ENCODE measurements at regions not wholly inside any gene's neighbourhood (a gene's known extent, or its start where the extent isn't known, plus 50 kb on each side); places are given as distances from the start of the nearest gene placed in this dataset.

DNA sequence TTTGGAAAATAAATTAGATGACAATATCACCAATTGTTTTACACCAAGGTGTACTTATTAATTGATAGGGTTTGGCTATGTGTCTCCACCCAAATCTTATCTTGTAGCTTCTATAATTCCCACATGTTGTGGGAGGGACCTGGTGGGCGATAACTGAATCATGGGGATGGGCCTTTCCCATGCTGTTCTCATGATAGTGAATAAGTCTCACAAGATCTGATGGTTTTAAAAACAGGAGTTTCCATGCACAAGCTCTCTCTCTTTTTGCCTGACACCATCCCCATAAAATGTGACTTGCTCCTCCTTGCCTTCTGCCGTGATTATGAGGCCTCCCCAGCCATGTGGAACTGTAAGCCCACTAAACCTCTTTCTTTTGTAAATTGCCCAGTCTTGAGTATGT, 131.0 kb upstream of the LMO4 start:
- Histone ChIP-seq H3K4me3 (no peak overlapping the region), H4K20me1 (ENCODE audit: insufficient read depth, poor library complexity, severe bottlenecking) (no peaks in the 10 kb centered on the region), H3K27me3 (no peaks in the 10 kb centered on the region), H3K4me2 (no peak overlapping the region), H3K36me3 (replicated peaks; ENCODE audit: insufficient read depth, low read depth) (no peaks in the 10 kb centered on the region), H2AFZ (no peak overlapping the region), H3K79me2 (no peaks in the 10 kb centered on the region), H3K4me1 (ENCODE audit: insufficient read depth) (no peaks in the 10 kb centered on the region), H3K9me2 (replicated peaks; ENCODE audit: insufficient read depth) (no peaks in the 10 kb centered on the region), H3K27ac (no peak overlapping the region), H3K9me3 (ENCODE audit: low read depth) (peaks cover 7% of the 10 kb centered on the region)
- TF ChIP-seq, protein P1, sequence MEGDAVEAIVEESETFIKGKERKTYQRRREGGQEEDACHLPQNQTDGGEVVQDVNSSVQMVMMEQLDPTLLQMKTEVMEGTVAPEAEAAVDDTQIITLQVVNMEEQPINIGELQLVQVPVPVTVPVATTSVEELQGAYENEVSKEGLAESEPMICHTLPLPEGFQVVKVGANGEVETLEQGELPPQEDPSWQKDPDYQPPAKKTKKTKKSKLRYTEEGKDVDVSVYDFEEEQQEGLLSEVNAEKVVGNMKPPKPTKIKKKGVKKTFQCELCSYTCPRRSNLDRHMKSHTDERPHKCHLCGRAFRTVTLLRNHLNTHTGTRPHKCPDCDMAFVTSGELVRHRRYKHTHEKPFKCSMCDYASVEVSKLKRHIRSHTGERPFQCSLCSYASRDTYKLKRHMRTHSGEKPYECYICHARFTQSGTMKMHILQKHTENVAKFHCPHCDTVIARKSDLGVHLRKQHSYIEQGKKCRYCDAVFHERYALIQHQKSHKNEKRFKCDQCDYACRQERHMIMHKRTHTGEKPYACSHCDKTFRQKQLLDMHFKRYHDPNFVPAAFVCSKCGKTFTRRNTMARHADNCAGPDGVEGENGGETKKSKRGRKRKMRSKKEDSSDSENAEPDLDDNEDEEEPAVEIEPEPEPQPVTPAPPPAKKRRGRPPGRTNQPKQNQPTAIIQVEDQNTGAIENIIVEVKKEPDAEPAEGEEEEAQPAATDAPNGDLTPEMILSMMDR (IDR thresholded peaks at IDR 0.05; ENCODE audit: poor library complexity): no peak
- no peak for TF ChIP-seq EZH2phosphoT487 (IDR thresholded peaks at IDR 0.05; ENCODE audit: low read depth, severe bottlenecking, unreplicated experiment)
- TF ChIP-seq EZH2 (IDR thresholded peaks at IDR 0.05; ENCODE audit: borderline replicate concordance): no peak
- WGBS (ENCODE audit: low lambda C conversion rate, missing lambda C conversion rate): 73% methylated on average over 2 of the region's 2 CpGs
- no peak for DNase-seq (ENCODE audit: low spot score)

DNA sequence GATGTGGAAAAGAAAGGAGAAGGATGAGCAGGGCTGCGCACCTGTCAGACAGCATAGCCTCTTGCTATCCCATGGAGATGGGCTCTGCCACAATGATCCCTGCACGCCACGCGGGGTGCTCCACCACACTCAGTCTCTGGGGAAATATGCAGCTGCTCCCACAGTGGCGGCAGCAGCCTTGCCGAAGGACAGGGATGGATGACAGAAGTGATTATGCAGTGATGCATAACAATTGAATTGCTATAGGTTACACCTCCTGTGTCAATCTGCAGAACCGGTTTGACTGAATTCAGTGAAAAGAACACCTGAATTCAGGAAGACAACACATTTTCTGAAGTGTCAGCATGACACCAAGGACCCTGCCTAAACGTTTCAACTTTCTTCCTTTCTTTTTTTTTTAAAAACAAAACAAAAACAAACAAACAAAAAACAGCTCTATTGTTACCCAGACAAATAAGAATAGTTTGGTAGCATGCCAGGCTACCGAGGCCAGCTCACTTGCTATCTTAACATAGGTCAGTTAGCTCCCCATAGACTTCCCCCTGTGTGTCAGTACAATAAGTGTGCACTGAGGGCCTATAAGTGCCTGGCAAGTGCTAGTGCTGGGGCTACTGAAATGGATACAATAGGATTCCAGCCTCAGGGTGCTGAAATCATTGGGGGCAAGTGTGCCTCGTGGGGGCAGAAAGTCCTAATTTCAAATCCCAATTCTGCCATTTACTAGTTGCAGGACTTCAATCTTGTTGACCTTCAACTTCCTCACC, 127.6 kb upstream of the LMO4 start:
- no peak overlapping the region for H2AFZ ChIP-seq
- H3K36me3 ChIP-seq (replicated peaks; ENCODE audit: insufficient read depth, low read depth): no peaks in the 10 kb centered on the region
- H3K9me3 ChIP-seq (ENCODE audit: low read depth): no peaks in the 10 kb centered on the region
- no peak overlapping the region for H3K4me3 ChIP-seq
- H3K79me2 ChIP-seq: no peaks in the 10 kb centered on the region
- H3K9me2 ChIP-seq (replicated peaks; ENCODE audit: insufficient read depth): no peaks in the 10 kb centered on the region
- TF ChIP-seq, protein P1 (IDR thresholded peaks at IDR 0.05; ENCODE audit: poor library complexity): no peak
- no peak for TF ChIP-seq EZH2phosphoT487 (IDR thresholded peaks at IDR 0.05; ENCODE audit: low read depth, severe bottlenecking, unreplicated experiment)
- no peak for TF ChIP-seq EZH2 (IDR thresholded peaks at IDR 0.05; ENCODE audit: borderline replicate concordance)
- no peaks in the 10 kb centered on the region for H3K4me1 ChIP-seq (ENCODE audit: insufficient read depth)
- peaks cover 6% of the 10 kb centered on the region for H3K27me3 ChIP-seq
- no peaks in the 10 kb centered on the region for H4K20me1 ChIP-seq (ENCODE audit: insufficient read depth, poor library complexity, severe bottlenecking)
- peak; percentile 19 for DNase-seq (ENCODE audit: low spot score)
- H3K4me2 ChIP-seq: no peak overlapping the region
- WGBS (ENCODE audit: low lambda C conversion rate, missing lambda C conversion rate): 53% methylated on average over 10 of the region's 10 CpGs
- no peak overlapping the region for H3K27ac ChIP-seq

DNA sequence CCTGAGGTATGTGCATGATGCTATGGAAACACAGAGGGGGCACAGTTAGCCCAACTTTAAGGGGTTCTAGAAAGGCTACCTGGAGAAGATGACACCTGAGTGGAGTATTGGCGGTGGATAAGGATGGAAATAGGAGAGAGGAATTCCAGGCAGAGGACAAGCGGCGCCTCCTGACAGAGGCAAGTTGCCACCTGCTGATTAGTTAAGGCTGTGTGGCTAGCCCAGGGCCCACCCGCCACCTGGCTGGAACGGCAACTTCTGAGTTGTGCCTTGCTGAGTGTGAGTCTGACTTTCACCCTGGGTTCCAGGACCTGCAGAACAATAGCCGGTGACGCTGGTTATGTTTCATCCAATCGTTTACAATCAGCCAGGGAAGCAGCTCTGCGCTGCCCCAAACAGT, 126.9 kb upstream of the LMO4 start:
- WGBS (ENCODE audit: low lambda C conversion rate, missing lambda C conversion rate): 94% methylated on average over 9 of the region's 9 CpGs
- no peak overlapping the region for H3K4me2 ChIP-seq

DNA sequence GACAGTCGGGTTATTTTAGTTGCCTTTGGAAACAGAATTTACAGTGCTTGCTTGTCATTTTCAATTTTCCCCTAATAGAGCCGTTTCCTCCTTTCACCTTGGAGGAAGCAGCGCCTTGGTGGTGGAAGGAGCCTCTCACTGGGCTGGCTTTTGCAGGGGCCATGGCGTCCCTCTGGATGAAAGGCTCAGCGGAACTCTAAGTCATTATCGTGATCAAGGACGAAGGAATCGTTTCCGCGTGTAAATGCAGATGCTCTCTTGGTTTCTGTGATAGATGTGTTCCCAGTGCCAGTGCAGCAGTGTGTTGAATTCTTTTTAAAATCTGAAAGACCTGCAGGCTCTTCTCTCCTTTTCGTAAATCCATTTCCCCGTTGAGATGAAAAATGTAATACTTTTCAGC, 126.2 kb upstream of the LMO4 start:
- no peaks in the 10 kb centered on the region for H3K79me2 ChIP-seq
- no peak overlapping the region for H3K4me3 ChIP-seq
- no peaks in the 10 kb centered on the region for H3K4me1 ChIP-seq (ENCODE audit: insufficient read depth)

More for the DNA sequence above, 126.9 kb upstream of the LMO4 start:
- H2AFZ ChIP-seq: no peak overlapping the region
- no peaks in the 10 kb centered on the region for H3K9me3 ChIP-seq (ENCODE audit: low read depth)
- no peak for TF ChIP-seq EZH2 (IDR thresholded peaks at IDR 0.05; ENCODE audit: borderline replicate concordance)
- no peak overlapping the region for H3K4me3 ChIP-seq
- no peaks in the 10 kb centered on the region for H3K36me3 ChIP-seq (replicated peaks; ENCODE audit: insufficient read depth, low read depth)
- H4K20me1 ChIP-seq (ENCODE audit: insufficient read depth, poor library complexity, severe bottlenecking): no peaks in the 10 kb centered on the region
- H3K79me2 ChIP-seq: no peaks in the 10 kb centered on the region
- H3K27me3 ChIP-seq: peaks cover 6% of the 10 kb centered on the region
- no peaks in the 10 kb centered on the region for H3K4me1 ChIP-seq (ENCODE audit: insufficient read depth)
- H3K27ac ChIP-seq: no peak overlapping the region
- no peaks in the 10 kb centered on the region for H3K9me2 ChIP-seq (replicated peaks; ENCODE audit: insufficient read depth)
- no peak for DNase-seq (ENCODE audit: low spot score)

More for the DNA sequence above, 126.2 kb upstream of the LMO4 start:
- Histone ChIP-seq H3K27me3 (peaks cover 6% of the 10 kb centered on the region), H3K9me3 (ENCODE audit: low read depth) (no peaks in the 10 kb centered on the region), H3K9me2 (replicated peaks; ENCODE audit: insufficient read depth) (no peaks in the 10 kb centered on the region), H3K36me3 (replicated peaks; ENCODE audit: insufficient read depth, low read depth) (no peaks in the 10 kb centered on the region), H4K20me1 (ENCODE audit: insufficient read depth, poor library complexity, severe bottlenecking) (no peaks in the 10 kb centered on the region), H2AFZ (no peak overlapping the region), H3K27ac (no peak overlapping the region), H3K4me2 (no peak overlapping the region)
- no peak for TF ChIP-seq EZH2phosphoT487 (IDR thresholded peaks at IDR 0.05; ENCODE audit: low read depth, severe bottlenecking, unreplicated experiment)
- TF ChIP-seq EZH2 (IDR thresholded peaks at IDR 0.05; ENCODE audit: borderline replicate concordance): no peak
- TF ChIP-seq, protein P1 (IDR thresholded peaks at IDR 0.05; ENCODE audit: poor library complexity): no peak
- WGBS (ENCODE audit: low lambda C conversion rate, missing lambda C conversion rate): 92% methylated on average over 12 of the region's 12 CpGs
- no peak for DNase-seq (ENCODE audit: low spot score)

All from hepatocyte (in vitro differentiated cells).